ENCODE measurements at regions not wholly inside any gene's neighbourhood (a gene's known extent, or its start where the extent isn't known, plus 50 kb on each side); places are given as distances from the start of the nearest gene placed in this dataset.

GRCh38 chr1:222000131-222000530 is 258.2 kb upstream of the DUSP10 start (continued):
- TF ChIP-seq, protein P1, sequence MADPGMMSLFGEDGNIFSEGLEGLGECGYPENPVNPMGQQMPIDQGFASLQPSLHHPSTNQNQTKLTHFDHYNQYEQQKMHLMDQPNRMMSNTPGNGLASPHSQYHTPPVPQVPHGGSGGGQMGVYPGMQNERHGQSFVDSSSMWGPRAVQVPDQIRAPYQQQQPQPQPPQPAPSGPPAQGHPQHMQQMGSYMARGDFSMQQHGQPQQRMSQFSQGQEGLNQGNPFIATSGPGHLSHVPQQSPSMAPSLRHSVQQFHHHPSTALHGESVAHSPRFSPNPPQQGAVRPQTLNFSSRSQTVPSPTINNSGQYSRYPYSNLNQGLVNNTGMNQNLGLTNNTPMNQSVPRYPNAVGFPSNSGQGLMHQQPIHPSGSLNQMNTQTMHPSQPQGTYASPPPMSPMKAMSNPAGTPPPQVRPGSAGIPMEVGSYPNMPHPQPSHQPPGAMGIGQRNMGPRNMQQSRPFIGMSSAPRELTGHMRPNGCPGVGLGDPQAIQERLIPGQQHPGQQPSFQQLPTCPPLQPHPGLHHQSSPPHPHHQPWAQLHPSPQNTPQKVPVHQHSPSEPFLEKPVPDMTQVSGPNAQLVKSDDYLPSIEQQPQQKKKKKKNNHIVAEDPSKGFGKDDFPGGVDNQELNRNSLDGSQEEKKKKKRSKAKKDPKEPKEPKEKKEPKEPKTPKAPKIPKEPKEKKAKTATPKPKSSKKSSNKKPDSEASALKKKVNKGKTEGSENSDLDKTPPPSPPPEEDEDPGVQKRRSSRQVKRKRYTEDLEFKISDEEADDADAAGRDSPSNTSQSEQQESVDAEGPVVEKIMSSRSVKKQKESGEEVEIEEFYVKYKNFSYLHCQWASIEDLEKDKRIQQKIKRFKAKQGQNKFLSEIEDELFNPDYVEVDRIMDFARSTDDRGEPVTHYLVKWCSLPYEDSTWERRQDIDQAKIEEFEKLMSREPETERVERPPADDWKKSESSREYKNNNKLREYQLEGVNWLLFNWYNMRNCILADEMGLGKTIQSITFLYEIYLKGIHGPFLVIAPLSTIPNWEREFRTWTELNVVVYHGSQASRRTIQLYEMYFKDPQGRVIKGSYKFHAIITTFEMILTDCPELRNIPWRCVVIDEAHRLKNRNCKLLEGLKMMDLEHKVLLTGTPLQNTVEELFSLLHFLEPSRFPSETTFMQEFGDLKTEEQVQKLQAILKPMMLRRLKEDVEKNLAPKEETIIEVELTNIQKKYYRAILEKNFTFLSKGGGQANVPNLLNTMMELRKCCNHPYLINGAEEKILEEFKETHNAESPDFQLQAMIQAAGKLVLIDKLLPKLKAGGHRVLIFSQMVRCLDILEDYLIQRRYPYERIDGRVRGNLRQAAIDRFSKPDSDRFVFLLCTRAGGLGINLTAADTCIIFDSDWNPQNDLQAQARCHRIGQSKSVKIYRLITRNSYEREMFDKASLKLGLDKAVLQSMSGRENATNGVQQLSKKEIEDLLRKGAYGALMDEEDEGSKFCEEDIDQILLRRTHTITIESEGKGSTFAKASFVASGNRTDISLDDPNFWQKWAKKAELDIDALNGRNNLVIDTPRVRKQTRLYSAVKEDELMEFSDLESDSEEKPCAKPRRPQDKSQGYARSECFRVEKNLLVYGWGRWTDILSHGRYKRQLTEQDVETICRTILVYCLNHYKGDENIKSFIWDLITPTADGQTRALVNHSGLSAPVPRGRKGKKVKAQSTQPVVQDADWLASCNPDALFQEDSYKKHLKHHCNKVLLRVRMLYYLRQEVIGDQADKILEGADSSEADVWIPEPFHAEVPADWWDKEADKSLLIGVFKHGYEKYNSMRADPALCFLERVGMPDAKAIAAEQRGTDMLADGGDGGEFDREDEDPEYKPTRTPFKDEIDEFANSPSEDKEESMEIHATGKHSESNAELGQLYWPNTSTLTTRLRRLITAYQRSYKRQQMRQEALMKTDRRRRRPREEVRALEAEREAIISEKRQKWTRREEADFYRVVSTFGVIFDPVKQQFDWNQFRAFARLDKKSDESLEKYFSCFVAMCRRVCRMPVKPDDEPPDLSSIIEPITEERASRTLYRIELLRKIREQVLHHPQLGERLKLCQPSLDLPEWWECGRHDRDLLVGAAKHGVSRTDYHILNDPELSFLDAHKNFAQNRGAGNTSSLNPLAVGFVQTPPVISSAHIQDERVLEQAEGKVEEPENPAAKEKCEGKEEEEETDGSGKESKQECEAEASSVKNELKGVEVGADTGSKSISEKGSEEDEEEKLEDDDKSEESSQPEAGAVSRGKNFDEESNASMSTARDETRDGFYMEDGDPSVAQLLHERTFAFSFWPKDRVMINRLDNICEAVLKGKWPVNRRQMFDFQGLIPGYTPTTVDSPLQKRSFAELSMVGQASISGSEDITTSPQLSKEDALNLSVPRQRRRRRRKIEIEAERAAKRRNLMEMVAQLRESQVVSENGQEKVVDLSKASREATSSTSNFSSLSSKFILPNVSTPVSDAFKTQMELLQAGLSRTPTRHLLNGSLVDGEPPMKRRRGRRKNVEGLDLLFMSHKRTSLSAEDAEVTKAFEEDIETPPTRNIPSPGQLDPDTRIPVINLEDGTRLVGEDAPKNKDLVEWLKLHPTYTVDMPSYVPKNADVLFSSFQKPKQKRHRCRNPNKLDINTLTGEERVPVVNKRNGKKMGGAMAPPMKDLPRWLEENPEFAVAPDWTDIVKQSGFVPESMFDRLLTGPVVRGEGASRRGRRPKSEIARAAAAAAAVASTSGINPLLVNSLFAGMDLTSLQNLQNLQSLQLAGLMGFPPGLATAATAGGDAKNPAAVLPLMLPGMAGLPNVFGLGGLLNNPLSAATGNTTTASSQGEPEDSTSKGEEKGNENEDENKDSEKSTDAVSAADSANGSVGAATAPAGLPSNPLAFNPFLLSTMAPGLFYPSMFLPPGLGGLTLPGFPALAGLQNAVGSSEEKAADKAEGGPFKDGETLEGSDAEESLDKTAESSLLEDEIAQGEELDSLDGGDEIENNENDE (IDR thresholded peaks at IDR 0.05; ENCODE audit: insufficient replicate concordance, low read length) = no peak
- TF ChIP-seq SP1 (IDR thresholded peaks at IDR 0.05; ENCODE audit: low read depth, low read length) = no peak
- no peak for TF ChIP-seq KDM4A (IDR thresholded peaks at IDR 0.05; ENCODE audit: low read depth, low read length, severe bottlenecking)
- no peak for TF ChIP-seq POLR2A (IDR thresholded peaks at IDR 0.05; ENCODE audit: control extremely low read depth in 1 of 2, low read depth in 2 of 2, low read length in 2 of 2)
- TF ChIP-seq CHD1 (IDR thresholded peaks at IDR 0.05; ENCODE audit: low read depth, low read length) = no peak
- TF ChIP-seq CBX8 (IDR thresholded peaks at IDR 0.05; ENCODE audit: borderline replicate concordance, low read depth, low read length) = no peak
- TF ChIP-seq CHD2 (IDR thresholded peaks at IDR 0.05; ENCODE audit: low read length) = no peak
- no peak for TF ChIP-seq ASH2L (IDR thresholded peaks at IDR 0.05; ENCODE audit: low read length)
- no peak for TF ChIP-seq JUN (IDR thresholded peaks at IDR 0.05; ENCODE audit: low read depth, low read length)

Data from H1 (cell line).